ENCODE measurements at regions not wholly inside any gene's neighbourhood (a gene's known extent, or its start where the extent isn't known, plus 50 kb on each side); places are given as distances from the start of the nearest gene placed in this dataset.

- no peak for DNase-seq (ENCODE audit: extremely low read depth, low read depth)
- H3K4me3 ChIP-seq (replicated peaks; ENCODE audit: low read depth, low read length) = no peak overlapping the region
- TF ChIP-seq CTCF (IDR thresholded peaks at IDR 0.05; ENCODE audit: low read depth, low read length, missing control alignments) = no peak
Measured at GRCh38 chr18:27752944-27753343, 424.0 kb downstream of the CDH2 start.

GRCh38 chr18:27750923-27751322, 426.0 kb downstream of the CDH2 start:
- no peak for DNase-seq (ENCODE audit: extremely low read depth, low read depth)
- H3K4me3 ChIP-seq (replicated peaks; ENCODE audit: low read depth, low read length) = no peak overlapping the region
- TF ChIP-seq CTCF (IDR thresholded peaks at IDR 0.05; ENCODE audit: low read depth, low read length, missing control alignments) = no peak

GRCh38 chr18:27750014-27750413, 426.9 kb downstream of the CDH2 start:
- H3K4me3 ChIP-seq (replicated peaks; ENCODE audit: low read depth, low read length) = no peak overlapping the region
- peak; percentile 69 for TF ChIP-seq CTCF (IDR thresholded peaks at IDR 0.05; ENCODE audit: low read depth, low read length, missing control alignments)
- peak; percentile 21 for DNase-seq (ENCODE audit: extremely low read depth, low read depth)

GRCh38 chr18:27749194-27749593, 427.7 kb downstream of the CDH2 start:
- H3K4me3 ChIP-seq (replicated peaks; ENCODE audit: low read depth, low read length) = no peak overlapping the region
- no peak for TF ChIP-seq CTCF (IDR thresholded peaks at IDR 0.05; ENCODE audit: low read depth, low read length, missing control alignments)
- no peak for DNase-seq (ENCODE audit: extremely low read depth, low read depth)

GRCh38 chr18:27746241-27746640, 430.7 kb downstream of the CDH2 start:
- DNase-seq (ENCODE audit: extremely low read depth, low read depth) = no peak
- no peak for TF ChIP-seq CTCF (IDR thresholded peaks at IDR 0.05; ENCODE audit: low read depth, low read length, missing control alignments)

GRCh38 chr18:27735117-27735516, 441.8 kb downstream of the CDH2 start:
- DNase-seq (ENCODE audit: extremely low read depth, low read depth) = no peak
- TF ChIP-seq CTCF (IDR thresholded peaks at IDR 0.05; ENCODE audit: low read depth, low read length, missing control alignments) = no peak
- H3K4me3 ChIP-seq (replicated peaks; ENCODE audit: low read depth, low read length) = no peak overlapping the region

More at GRCh38 chr18:27746241-27746640, 430.7 kb downstream of the CDH2 start:
- H3K4me3 ChIP-seq (replicated peaks; ENCODE audit: low read depth, low read length) = no peak overlapping the region

- no peak for TF ChIP-seq CTCF (IDR thresholded peaks at IDR 0.05; ENCODE audit: low read depth, low read length, missing control alignments)
- H3K4me3 ChIP-seq (replicated peaks; ENCODE audit: low read depth, low read length) = no peak overlapping the region
- no peak for DNase-seq (ENCODE audit: extremely low read depth, low read depth)
Measured at GRCh38 chr18:27731211-27731610, 445.7 kb downstream of the CDH2 start.

Data from HFF-Myc (cell line).